GM04503 (cell line): ENCODE measurements at regions not wholly inside any gene's neighbourhood (a gene's known extent, or its start where the extent isn't known, plus 50 kb on each side); places are given as distances from the start of the nearest gene placed in this dataset.

Experiments
- DNase-seq: peaks from one replicate; pipeline ENCODE4 v3.0.0-alpha.2; 2012; ENCODE audit warnings: low read depth

DNA sequence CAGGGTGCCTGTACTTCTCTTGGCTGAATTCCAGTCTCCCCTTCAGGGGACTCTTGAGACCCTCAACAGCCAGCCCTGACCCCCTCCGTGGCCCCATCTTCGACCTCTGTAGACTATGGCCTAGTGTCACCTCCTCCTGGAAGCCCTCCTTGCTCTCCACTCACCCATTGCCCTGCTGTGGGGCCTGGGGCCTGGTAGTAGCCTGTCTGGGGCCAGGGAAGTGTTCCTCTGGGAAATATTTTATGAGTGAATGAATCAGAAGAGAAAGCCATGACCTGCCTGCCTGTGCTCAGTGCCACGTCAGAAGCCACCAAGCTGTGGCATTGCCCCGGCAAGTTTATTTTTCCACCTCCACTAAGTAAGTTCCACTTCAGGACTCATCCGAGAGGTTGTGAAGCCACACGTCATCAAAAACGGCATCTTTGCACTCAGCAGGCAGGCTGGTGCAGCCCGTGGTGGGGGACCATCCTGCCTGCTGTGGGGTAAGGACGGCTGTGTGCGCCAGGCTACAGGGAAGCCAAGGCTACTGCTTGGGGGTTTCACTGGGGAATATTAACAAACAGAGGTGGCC is 59.6 kb upstream of the PPARA start:
- no peak for DNase-seq

GRCh38 chr22:46091277-46091977 is 58.9 kb upstream of the PPARA start:
- no peak for DNase-seq

DNA sequence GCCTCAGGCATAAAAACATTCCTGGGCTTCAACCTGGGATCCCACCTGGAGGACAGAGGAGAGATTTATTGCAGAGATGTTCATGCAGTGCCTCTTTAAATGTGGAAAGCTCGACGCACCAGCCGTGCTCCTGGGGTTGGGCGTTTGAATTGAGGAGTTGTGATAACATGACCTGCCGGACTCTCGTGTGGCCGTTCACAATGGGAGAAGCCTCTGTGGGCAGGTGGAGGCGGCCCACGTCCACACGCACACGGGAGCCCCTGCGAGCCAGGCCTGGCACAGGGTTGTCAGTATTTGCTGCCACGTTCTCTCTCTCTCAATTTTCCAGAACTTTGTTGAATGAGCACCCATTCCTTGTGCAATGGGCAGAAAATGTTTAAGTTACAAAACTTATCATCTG is 58.3 kb upstream of the PPARA start:
- DNase-seq: no peak

GRCh38 chr22:46092670-46093410 is 57.5 kb upstream of the PPARA start:
- DNase-seq: no peak

- no peak for DNase-seq
Observed at GRCh38 chr22:46093796-46094195, 56.5 kb upstream of the PPARA start.

DNA sequence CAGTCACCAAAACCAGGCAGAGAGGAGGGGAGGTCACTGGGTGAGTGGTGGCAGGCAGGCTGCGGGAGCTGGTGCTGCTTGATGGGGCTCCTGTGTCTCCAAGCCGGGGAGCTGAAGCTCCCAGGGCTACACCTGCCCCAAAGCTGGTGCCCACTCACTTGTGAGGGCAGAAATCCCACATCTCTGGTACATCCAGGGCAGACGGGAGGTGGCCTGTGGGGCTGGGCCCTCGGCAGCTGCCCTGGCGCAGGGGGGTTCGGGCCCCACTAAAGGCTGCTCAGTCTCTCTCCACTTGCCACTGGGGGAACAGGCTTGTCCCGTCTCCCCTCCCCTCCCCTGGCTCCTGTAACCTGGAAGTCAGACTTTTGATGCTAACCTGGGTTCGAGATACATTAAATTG is 55.6 kb upstream of the PPARA start:
- no peak for DNase-seq

- DNase-seq: no peak
Observed at GRCh38 chr22:46096051-46096450, 54.3 kb upstream of the PPARA start.

- no peak for DNase-seq
Observed at GRCh38 chr22:46096706-46097230, 53.6 kb upstream of the PPARA start.

GRCh38 chr22:46097268-46097900 is 52.9 kb upstream of the PPARA start:
- no peak for DNase-seq

DNA sequence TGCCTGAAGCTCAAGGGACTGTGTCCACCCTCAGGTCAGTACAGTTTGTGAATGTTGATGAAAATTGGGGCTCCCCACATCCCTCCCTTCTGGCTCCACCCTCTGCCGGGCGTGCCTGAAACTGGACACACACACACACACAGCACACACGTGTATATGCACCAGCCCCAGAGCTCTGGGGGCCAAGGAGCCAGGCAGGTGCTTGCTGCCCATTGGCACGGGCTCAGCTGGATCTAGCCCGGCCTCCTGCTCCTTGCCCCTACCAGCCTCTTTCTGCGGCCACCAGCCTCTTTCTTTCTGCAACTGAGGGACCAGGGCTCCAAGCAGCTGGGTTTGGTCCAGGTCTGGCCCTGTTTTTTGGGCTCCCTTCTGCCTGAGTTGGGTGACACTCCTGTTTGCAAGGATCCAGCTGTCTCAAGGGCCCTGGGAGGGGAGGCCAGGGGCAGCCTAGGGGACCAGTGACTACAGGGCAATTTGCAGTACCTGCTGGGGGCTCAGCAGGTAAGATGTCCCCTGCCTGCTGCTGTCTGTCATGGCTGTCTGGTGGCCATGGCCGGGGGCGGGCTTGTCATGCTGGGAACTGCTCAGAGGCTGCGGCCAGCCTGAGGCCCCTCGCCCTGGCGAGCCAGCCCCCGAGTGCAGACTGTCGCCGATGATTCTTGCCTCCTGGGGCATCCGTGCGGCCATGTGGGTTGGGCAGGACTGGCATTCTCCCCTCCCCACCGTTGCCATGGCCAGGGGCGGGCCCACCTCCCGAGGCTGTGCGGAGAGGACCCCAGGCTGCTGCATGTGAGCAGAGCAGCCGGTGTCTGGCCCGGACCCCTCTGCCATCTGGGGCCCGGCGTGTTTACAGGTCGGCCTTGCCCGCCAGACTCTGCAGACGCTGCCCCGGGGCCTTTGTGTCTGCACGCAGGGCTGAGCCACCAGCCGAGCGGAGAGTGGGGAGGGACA is 51.5 kb upstream of the PPARA start:
- no peak for DNase-seq

DNA sequence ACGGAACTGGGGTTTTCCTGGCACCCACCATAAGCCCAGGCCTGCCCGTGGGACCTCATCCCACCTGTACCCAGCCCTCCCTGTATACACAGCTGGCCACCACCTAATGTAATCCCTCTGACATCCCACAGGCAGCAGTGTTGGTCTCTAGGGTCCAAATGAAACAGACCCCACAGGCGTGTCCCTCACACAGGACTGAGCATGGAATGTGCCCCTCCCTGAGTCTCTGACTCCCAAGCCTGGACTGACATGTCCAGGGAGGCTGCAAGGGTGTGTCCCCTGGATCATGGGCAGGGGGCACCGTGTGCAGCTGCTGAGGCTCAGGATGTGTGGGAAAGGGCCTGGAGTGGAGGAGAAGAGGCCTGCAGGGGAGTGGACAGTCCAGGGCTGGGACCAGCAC is 50.6 kb upstream of the PPARA start:
- no peak for DNase-seq

DNA sequence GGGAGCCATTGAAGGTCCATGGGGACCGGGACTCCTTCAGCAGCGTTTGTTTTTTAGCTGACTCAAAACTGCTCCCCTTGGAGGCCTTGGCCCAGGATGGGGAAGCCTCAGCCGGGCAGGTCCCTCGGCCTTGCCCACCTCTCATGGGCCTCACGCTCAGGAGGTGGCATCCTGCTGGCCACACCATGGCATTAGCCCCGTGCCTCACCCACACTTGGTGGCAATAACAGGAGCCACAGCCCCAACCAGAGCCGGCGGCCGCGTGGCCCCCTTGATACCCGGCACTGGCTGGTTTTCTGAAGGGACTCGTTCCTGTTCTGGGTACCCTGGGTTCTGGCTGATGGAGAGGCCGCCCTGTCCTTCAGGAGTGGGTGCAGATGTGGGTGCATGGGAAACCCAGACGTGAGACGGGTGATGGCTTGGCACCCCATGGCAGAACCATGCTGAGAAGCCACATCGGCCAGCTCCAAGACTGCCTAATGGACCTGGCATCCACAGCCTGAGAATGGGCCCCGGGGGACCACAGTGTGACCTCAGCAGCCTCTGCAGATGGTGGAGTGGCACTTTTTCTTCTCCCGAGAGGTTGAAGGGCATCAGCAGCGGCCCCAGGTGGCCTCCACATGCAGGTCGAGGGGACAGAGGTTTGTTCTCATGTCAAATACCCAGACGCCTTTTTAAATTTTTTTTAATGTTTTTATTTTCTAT is 49.8 kb upstream of the PPARA start:
- DNase-seq: no peak
